ENCODE measurements at regions not wholly inside any gene's neighbourhood (a gene's known extent, or its start where the extent isn't known, plus 50 kb on each side); places are given as distances from the start of the nearest gene placed in this dataset.

DNA sequence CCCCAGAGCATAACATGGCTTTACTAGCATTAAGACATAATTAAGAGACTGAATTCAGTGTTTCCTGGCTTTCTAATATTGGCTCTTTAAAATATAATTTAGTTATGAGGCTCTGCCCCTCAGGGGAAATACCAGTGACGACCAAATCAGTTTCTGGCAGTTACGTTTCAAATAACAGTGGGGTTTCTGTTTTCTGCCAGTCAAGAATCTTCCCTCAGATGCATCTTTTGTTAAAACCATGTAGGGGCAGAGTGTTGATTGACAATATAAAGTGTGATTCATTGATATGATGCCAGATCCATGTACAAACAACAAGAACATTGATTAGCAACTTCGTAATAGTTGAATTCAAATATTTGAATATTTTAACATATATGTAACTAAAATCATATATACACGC is 1169.7 kb downstream of the DIAPH3 start:
- no peak for ATAC-seq
- no peak for TF ChIP-seq ZFP30 (CRISPR knock-in tag; IDR thresholded peaks at IDR 0.05)
- TF ChIP-seq, protein P1, sequence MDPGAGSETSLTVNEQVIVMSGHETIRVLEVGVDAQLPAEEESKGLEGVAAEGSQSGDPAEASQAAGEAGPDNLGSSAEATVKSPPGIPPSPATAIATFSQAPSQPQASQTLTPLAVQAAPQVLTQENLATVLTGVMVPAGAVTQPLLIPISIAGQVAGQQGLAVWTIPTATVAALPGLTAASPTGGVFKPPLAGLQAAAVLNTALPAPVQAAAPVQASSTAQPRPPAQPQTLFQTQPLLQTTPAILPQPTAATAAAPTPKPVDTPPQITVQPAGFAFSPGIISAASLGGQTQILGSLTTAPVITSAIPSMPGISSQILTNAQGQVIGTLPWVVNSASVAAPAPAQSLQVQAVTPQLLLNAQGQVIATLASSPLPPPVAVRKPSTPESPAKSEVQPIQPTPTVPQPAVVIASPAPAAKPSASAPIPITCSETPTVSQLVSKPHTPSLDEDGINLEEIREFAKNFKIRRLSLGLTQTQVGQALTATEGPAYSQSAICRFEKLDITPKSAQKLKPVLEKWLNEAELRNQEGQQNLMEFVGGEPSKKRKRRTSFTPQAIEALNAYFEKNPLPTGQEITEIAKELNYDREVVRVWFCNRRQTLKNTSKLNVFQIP (CRISPR knock-in tag; IDR thresholded peaks at IDR 0.05; ENCODE audit: borderline replicate concordance, low read depth) = no peak
- no peak for TF ChIP-seq ARNTL (CRISPR knock-in tag; IDR thresholded peaks at IDR 0.05; ENCODE audit: borderline replicate concordance, low read depth)
- no peak for TF ChIP-seq ZNF565 (CRISPR knock-in tag; conservative IDR thresholded peaks at IDR 0.05; ENCODE audit: low read depth)
- TF ChIP-seq, protein P2, sequence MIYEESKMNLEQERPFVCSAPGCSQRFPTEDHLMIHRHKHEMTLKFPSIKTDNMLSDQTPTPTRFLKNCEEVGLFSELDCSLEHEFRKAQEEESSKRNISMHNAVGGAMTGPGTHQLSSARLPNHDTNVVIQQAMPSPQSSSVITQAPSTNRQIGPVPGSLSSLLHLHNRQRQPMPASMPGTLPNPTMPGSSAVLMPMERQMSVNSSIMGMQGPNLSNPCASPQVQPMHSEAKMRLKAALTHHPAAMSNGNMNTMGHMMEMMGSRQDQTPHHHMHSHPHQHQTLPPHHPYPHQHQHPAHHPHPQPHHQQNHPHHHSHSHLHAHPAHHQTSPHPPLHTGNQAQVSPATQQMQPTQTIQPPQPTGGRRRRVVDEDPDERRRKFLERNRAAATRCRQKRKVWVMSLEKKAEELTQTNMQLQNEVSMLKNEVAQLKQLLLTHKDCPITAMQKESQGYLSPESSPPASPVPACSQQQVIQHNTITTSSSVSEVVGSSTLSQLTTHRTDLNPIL (CRISPR knock-in tag; IDR thresholded peaks at IDR 0.05; ENCODE audit: low read depth) = no peak
- TF ChIP-seq PPARA (CRISPR knock-in tag; IDR thresholded peaks at IDR 0.05; ENCODE audit: borderline replicate concordance) = no peak
- TF ChIP-seq TCF4 (CRISPR knock-in tag; IDR thresholded peaks at IDR 0.05; ENCODE audit: borderline replicate concordance) = no peak
- no peak for TF ChIP-seq TOX (CRISPR knock-in tag; IDR thresholded peaks at IDR 0.05; ENCODE audit: borderline replicate concordance)
- TF ChIP-seq, protein P3, sequence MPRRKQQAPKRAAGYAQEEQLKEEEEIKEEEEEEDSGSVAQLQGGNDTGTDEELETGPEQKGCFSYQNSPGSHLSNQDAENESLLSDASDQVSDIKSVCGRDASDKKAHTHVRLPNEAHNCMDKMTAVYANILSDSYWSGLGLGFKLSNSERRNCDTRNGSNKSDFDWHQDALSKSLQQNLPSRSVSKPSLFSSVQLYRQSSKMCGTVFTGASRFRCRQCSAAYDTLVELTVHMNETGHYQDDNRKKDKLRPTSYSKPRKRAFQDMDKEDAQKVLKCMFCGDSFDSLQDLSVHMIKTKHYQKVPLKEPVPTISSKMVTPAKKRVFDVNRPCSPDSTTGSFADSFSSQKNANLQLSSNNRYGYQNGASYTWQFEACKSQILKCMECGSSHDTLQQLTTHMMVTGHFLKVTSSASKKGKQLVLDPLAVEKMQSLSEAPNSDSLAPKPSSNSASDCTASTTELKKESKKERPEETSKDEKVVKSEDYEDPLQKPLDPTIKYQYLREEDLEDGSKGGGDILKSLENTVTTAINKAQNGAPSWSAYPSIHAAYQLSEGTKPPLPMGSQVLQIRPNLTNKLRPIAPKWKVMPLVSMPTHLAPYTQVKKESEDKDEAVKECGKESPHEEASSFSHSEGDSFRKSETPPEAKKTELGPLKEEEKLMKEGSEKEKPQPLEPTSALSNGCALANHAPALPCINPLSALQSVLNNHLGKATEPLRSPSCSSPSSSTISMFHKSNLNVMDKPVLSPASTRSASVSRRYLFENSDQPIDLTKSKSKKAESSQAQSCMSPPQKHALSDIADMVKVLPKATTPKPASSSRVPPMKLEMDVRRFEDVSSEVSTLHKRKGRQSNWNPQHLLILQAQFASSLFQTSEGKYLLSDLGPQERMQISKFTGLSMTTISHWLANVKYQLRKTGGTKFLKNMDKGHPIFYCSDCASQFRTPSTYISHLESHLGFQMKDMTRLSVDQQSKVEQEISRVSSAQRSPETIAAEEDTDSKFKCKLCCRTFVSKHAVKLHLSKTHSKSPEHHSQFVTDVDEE (CRISPR knock-in tag; IDR thresholded peaks at IDR 0.05) = no peak
- TF ChIP-seq, protein P4, sequence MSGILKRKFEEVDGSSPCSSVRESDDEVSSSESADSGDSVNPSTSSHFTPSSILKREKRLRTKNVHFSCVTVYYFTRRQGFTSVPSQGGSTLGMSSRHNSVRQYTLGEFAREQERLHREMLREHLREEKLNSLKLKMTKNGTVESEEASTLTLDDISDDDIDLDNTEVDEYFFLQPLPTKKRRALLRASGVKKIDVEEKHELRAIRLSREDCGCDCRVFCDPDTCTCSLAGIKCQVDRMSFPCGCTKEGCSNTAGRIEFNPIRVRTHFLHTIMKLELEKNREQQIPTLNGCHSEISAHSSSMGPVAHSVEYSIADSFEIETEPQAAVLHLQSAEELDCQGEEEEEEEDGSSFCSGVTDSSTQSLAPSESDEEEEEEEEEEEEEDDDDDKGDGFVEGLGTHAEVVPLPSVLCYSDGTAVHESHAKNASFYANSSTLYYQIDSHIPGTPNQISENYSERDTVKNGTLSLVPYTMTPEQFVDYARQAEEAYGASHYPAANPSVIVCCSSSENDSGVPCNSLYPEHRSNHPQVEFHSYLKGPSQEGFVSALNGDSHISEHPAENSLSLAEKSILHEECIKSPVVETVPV (CRISPR knock-in tag; IDR thresholded peaks at IDR 0.05) = no peak
- no peak for TF ChIP-seq ZNF8 (CRISPR knock-in tag; IDR thresholded peaks at IDR 0.05)
- no peak for TF ChIP-seq ZFP3 (CRISPR knock-in tag; IDR thresholded peaks at IDR 0.05)
- TF ChIP-seq ISL1 (CRISPR knock-in tag; IDR thresholded peaks at IDR 0.05) = no peak
- no peak for TF ChIP-seq CSDC2 (CRISPR knock-in tag; IDR thresholded peaks at IDR 0.05)

DNA sequence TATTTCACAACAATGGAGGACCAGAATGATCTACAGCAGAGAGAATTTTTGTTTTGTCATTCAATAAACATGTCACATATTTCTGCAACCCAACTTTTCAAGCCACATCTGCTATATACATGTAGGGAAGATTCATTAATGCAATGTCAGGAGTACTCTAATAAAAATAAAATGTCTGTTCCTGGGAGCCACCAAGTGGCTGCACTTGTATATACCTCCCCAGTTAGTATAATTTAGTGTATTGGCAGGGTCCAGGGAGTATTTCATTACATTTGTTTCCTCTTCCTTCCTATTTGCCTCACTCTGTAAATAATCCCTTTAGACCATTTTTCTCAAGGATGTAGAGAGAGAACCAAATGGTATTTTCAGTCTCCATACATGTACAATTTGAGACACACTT is 1169.0 kb downstream of the DIAPH3 start:
- no peak for ATAC-seq
- TF ChIP-seq ISL1 (CRISPR knock-in tag; IDR thresholded peaks at IDR 0.05) = no peak
- TF ChIP-seq RARB (CRISPR knock-in tag; IDR thresholded peaks at IDR 0.05) = no peak
- TF ChIP-seq ZNF8 (CRISPR knock-in tag; IDR thresholded peaks at IDR 0.05) = no peak
- TF ChIP-seq, protein P1 (CRISPR knock-in tag; IDR thresholded peaks at IDR 0.05; ENCODE audit: borderline replicate concordance, low read depth) = no peak
- TF ChIP-seq, protein P5, sequence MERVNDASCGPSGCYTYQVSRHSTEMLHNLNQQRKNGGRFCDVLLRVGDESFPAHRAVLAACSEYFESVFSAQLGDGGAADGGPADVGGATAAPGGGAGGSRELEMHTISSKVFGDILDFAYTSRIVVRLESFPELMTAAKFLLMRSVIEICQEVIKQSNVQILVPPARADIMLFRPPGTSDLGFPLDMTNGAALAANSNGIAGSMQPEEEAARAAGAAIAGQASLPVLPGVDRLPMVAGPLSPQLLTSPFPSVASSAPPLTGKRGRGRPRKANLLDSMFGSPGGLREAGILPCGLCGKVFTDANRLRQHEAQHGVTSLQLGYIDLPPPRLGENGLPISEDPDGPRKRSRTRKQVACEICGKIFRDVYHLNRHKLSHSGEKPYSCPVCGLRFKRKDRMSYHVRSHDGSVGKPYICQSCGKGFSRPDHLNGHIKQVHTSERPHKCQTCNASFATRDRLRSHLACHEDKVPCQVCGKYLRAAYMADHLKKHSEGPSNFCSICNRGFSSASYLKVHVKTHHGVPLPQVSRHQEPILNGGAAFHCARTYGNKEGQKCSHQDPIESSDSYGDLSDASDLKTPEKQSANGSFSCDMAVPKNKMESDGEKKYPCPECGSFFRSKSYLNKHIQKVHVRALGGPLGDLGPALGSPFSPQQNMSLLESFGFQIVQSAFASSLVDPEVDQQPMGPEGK (CRISPR knock-in tag; IDR thresholded peaks at IDR 0.05; ENCODE audit: borderline replicate concordance) = no peak
- no peak for TF ChIP-seq ZNF565 (CRISPR knock-in tag; conservative IDR thresholded peaks at IDR 0.05; ENCODE audit: low read depth)
- TF ChIP-seq, protein P2 (CRISPR knock-in tag; IDR thresholded peaks at IDR 0.05; ENCODE audit: low read depth) = no peak
- no peak for TF ChIP-seq ZC3H10 (CRISPR knock-in tag; IDR thresholded peaks at IDR 0.05)
- TF ChIP-seq, protein P4 (CRISPR knock-in tag; IDR thresholded peaks at IDR 0.05) = no peak
- no peak for TF ChIP-seq ARNTL (CRISPR knock-in tag; IDR thresholded peaks at IDR 0.05; ENCODE audit: borderline replicate concordance, low read depth)
- no peak for TF ChIP-seq TCF4 (CRISPR knock-in tag; IDR thresholded peaks at IDR 0.05; ENCODE audit: borderline replicate concordance)
- TF ChIP-seq SNAI2 (CRISPR knock-in tag; IDR thresholded peaks at IDR 0.05) = no peak
- no peak for TF ChIP-seq ZNF70 (CRISPR knock-in tag; IDR thresholded peaks at IDR 0.05)
- TF ChIP-seq PPARA (CRISPR knock-in tag; IDR thresholded peaks at IDR 0.05; ENCODE audit: borderline replicate concordance) = no peak
- no peak for TF ChIP-seq TOX (CRISPR knock-in tag; IDR thresholded peaks at IDR 0.05; ENCODE audit: borderline replicate concordance)
- no peak for TF ChIP-seq ESRRG (CRISPR knock-in tag; IDR thresholded peaks at IDR 0.05)
- no peak for TF ChIP-seq GLIS3 (CRISPR knock-in tag; IDR thresholded peaks at IDR 0.05)
- TF ChIP-seq, protein P3 (CRISPR knock-in tag; IDR thresholded peaks at IDR 0.05) = no peak
- TF ChIP-seq CSDC2 (CRISPR knock-in tag; IDR thresholded peaks at IDR 0.05) = no peak

Measured in SK-N-SH treated with all-trans-retinoic acid at 6 μM for 48 hours (cell line).